ENCODE measurements at regions not wholly inside any gene's neighbourhood (a gene's known extent, or its start where the extent isn't known, plus 50 kb on each side); places are given as distances from the start of the nearest gene placed in this dataset.

DNA sequence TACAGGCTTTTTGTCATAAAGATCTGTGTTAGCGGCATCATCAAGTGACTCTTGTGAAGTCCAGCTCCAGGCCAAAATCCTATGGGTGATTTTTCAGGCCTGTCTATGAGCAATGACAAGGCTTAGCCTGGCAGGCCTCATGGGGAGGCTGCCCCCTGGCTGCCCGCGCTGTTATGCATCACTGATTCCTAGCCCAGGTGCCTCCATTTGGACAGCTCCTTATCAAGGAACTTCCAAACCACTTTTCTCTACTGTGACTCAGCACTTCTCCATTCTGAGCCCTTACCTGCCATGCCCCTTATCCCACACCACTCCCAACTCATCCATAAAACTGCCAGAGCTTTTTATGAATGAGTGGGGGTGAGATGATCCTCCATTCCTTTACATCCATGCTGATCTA is 91.5 kb upstream of the C3orf80 start:
- TF ChIP-seq CTCF (IDR thresholded peaks at IDR 0.05) (no peak), POLR2A (IDR thresholded peaks at IDR 0.05; ENCODE audit: low read length) (no peak), SREBF2 (IDR thresholded peaks at IDR 0.05) (no peak), FOSL2 (IDR thresholded peaks at IDR 0.05) (no peak), FOSL2 (CRISPR knock-in tag; IDR thresholded peaks at IDR 0.05) (no peak), RFX5 (IDR thresholded peaks at IDR 0.05) (no peak), EHMT2 (IDR thresholded peaks at IDR 0.05; ENCODE audit: low read depth) (no peak), ESRRA (IDR thresholded peaks at IDR 0.05; ENCODE audit: borderline replicate concordance, low read length) (no peak), SMC3 (IDR thresholded peaks at IDR 0.05) (0 out of 3 replicates have a peak, but pooled peaks have one; percentile 18), PBX3 (IDR thresholded peaks at IDR 0.05) (no peak), RAD21 (conservative IDR thresholded peaks at IDR 0.05 in 1 of 2, IDR thresholded peaks at IDR 0.05 in 1 of 2) (peak in 1 of 2 experiments; percentile 28; a peak in 1 of 5 replicates), CHD2 (IDR thresholded peaks at IDR 0.05; ENCODE audit: low read length, partially characterized antibody) (no peak), MAFK (IDR thresholded peaks at IDR 0.05; ENCODE audit: partially characterized antibody) (peak; percentile 93), RCOR1 (IDR thresholded peaks at IDR 0.05; ENCODE audit: low read depth, low read length) (no peak)
- TF ChIP-seq, protein P1, sequence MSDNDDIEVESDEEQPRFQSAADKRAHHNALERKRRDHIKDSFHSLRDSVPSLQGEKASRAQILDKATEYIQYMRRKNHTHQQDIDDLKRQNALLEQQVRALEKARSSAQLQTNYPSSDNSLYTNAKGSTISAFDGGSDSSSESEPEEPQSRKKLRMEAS (IDR thresholded peaks at IDR 0.05): no peak
